Hepatocyte (in vitro differentiated cells): ENCODE measurements at regions not wholly inside any gene's neighbourhood (a gene's known extent, or its start where the extent isn't known, plus 50 kb on each side); places are given as distances from the start of the nearest gene placed in this dataset.

Experiments
- EZH2 ChIP-seq: fragments of 200-600 bp; sonication (generic); IDR thresholded peaks from 2 replicates; pipeline ENCODE4 v1.6.1; 2016; ENCODE audit warnings: antibody characterized with exemption, mild to moderate bottlenecking, borderline replicate concordance
- EZH2phosphoT487 ChIP-seq: fragments of 200-600 bp; sonication (generic); IDR thresholded peaks from one replicate; pipeline ENCODE4 v1.6.1; 2018; ENCODE audit warnings: antibody characterized with exemption, mild to moderate bottlenecking, low read depth, moderate library complexity; ENCODE audit not compliant: unreplicated experiment, severe bottlenecking
- TF ChIP-seq, protein P1 (sequence below): fragments of 200-600 bp; sonication (generic); IDR thresholded peaks from 2 replicates; pipeline ENCODE4 v1.5.1; 2016; ENCODE audit warnings: antibody characterized with exemption, mild to moderate bottlenecking; ENCODE audit not compliant: poor library complexity

DNA sequence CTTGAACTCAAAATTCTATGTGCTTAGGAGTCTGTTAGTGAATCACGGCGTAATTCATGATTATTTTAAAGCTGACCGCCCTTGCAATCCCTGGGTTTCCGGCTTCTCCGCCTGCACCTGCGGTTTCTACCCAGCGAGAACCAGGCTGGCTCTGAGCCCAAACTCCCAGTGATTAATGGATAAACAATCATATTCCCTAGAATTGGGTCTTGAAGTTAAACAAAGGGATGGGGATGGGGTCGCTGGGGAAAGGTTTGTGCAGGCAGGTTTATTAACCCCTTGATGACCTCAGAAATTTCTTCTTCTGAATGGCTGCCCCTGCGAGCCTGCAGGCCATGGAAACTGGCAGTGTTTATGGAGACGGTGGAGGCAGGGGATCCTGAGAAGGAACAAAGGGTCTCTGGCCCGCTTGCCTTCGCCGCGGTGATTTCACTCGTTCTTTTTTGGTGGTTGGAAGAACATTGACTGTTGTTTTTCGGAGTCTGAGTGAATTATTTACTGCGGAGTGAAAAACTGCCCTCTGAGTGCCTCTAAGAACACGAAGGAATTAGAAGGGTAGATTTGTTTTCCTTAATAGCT is 1000.3 kb downstream of the BRD1 start:
- TF ChIP-seq, protein P1, sequence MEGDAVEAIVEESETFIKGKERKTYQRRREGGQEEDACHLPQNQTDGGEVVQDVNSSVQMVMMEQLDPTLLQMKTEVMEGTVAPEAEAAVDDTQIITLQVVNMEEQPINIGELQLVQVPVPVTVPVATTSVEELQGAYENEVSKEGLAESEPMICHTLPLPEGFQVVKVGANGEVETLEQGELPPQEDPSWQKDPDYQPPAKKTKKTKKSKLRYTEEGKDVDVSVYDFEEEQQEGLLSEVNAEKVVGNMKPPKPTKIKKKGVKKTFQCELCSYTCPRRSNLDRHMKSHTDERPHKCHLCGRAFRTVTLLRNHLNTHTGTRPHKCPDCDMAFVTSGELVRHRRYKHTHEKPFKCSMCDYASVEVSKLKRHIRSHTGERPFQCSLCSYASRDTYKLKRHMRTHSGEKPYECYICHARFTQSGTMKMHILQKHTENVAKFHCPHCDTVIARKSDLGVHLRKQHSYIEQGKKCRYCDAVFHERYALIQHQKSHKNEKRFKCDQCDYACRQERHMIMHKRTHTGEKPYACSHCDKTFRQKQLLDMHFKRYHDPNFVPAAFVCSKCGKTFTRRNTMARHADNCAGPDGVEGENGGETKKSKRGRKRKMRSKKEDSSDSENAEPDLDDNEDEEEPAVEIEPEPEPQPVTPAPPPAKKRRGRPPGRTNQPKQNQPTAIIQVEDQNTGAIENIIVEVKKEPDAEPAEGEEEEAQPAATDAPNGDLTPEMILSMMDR = no peak
- TF ChIP-seq EZH2phosphoT487 = no peak
- no peak for TF ChIP-seq EZH2
